K562 (cell line): ENCODE measurements at regions not wholly inside any gene's neighbourhood (a gene's known extent, or its start where the extent isn't known, plus 50 kb on each side); places are given as distances from the start of the nearest gene placed in this dataset.

Source experiments
- ATAC-seq: fragments of 200-7000 bp; cut with Tn5 transposase; 3 replicates; pipeline ENCODE4 v1.9.1; 2020; ENCODE audit warnings: moderate library complexity
- BruUV-seq: library from RNA; stranded (reverse); fragments of 400-500 nt; replicated peaks from 2 replicates; lab custom pipeline; 2021; lab: Mats Ljungman, UMichigan
- CTCF ChIA-PET: fragments of 300-600 bp; formaldehyde crosslinking; extraction: SDS; loops from one replicate; lab custom pipeline; 2021; ENCODE audit warnings: low intra/inter-chr PET ratio; lab: Yijun Ruan, JAX
- POLR2A ChIA-PET: fragments of 300-600, 350-650 bp; sonication (Branson Sonifier 250); formaldehyde crosslinking; extraction: SDS; loops from one replicate; lab custom pipeline; 2021; ENCODE audit warnings: antibody characterized with exemption, inconsistent platforms; lab: Yijun Ruan, JAX
- DNase-seq, 4 experiments: peaks; one replicate each; pipeline versions ENCODE4 v3.0.0 to v3.0.0-alpha.2; 2011 to 2018; ENCODE audit warnings: low spot score in 3 of 4, mixed read lengths in 3 of 4; ENCODE audit errors: extremely low read depth in 1 of 4
- FAIRE-seq: peaks from 2 replicates; lab custom pipeline; 2011; peaks lifted over from hg19 to GRCh38; lab: Jason Lieb, UNC
- H2AFZ ChIP-seq: 2 replicates; pipeline ENCODE4 v1.6.0; 2011; ENCODE audit warnings: low read depth, low read length, control low read depth, inconsistent platforms
- H3K27ac ChIP-seq: fragments of 200-600 bp; 3 replicates; pipeline ENCODE4 v1.8.0; 2011; ENCODE audit warnings: low read depth, mild to moderate bottlenecking, control low read depth, inconsistent platforms, low read length, moderate library complexity, mixed read lengths; ENCODE audit errors: extremely low read depth
- H3K27me3 ChIP-seq, 2 experiments: fragments of 300-600 bp in 1 of 2; 2 replicates in 1 of 2; 3 replicates in 1 of 2; pipeline versions ENCODE4 v1.6.0 to v1.8.0; 2011; ENCODE audit warnings: inconsistent platforms in 2 of 2, low read length in 2 of 2, mild to moderate bottlenecking in 1 of 2, mixed read lengths in 1 of 2, moderate library complexity in 1 of 2; ENCODE audit not compliant: control insufficient read depth in 2 of 2, insufficient read depth in 2 of 2
- H3K36me3 ChIP-seq: fragments of 300-600 bp; 3 replicates; pipeline ENCODE4 v1.8.0; 2011; ENCODE audit warnings: mild to moderate bottlenecking, low read length, inconsistent platforms; ENCODE audit not compliant: control insufficient read depth, insufficient read depth
- H3K4me1 ChIP-seq, 2 experiments: fragments of 200-600 bp in 1 of 2; replicated peaks in 1 of 2; 2 replicates in 1 of 2; 3 replicates in 1 of 2; pipeline versions ENCODE4 v1.5.1 to v1.8.0; 2011; ENCODE audit warnings: inconsistent platforms in 2 of 2, low read length in 2 of 2, mild to moderate bottlenecking in 1 of 2, mixed read lengths in 1 of 2, moderate library complexity in 1 of 2; ENCODE audit not compliant: control insufficient read depth in 2 of 2, insufficient read depth in 2 of 2
- H3K4me2 ChIP-seq: 2 replicates; pipeline ENCODE4 v1.6.1; 2011; ENCODE audit warnings: low read length, control low read depth, inconsistent platforms, mixed read lengths; ENCODE audit not compliant: insufficient read depth
- H3K4me3 ChIP-seq: fragments of 200-600 bp; sonication (generic), shearing (Covaris generic); 2 replicates; pipeline ENCODE4 v1.5.1; 2016; ENCODE audit warnings: control low read depth, inconsistent platforms
- H3K79me2 ChIP-seq: fragments of 200-600 bp; 3 replicates; pipeline ENCODE4 v1.8.0; 2011; ENCODE audit warnings: low read length, inconsistent platforms; ENCODE audit not compliant: control insufficient read depth, insufficient read depth
- H3K9ac ChIP-seq, 2 experiments: 2 replicates each; pipeline versions ENCODE4 v1.6.0 to v1.6.1; 2011; ENCODE audit warnings: low read depth in 2 of 2, low read length in 2 of 2, control low read depth in 1 of 2, inconsistent platforms in 1 of 2, mild to moderate bottlenecking in 1 of 2, mixed read lengths in 1 of 2; ENCODE audit not compliant: insufficient read depth in 1 of 2
- H3K9me1 ChIP-seq: one replicate; pipeline ENCODE4 v1.6.0; 2011; ENCODE audit warnings: inconsistent platforms, mild to moderate bottlenecking, low read length, moderate library complexity; ENCODE audit not compliant: control insufficient read depth, insufficient read depth
- H3K9me3 ChIP-seq: replicated peaks from 2 replicates; pipeline ENCODE4 v1.5.1; 2011; ENCODE audit warnings: low read depth, low read length, inconsistent platforms; ENCODE audit not compliant: control insufficient read depth, insufficient read depth
- H4K20me1 ChIP-seq: replicated peaks from 2 replicates; pipeline ENCODE4 v1.6.1; 2011; ENCODE audit warnings: low read length, inconsistent platforms, mixed read lengths; ENCODE audit not compliant: control insufficient read depth, insufficient read depth
- ATF4 ChIP-seq: fragments of 450-650 bp; formaldehyde crosslinking; IDR thresholded peaks from 2 replicates; pipeline ENCODE4 v1.4.0; 2022; ENCODE audit warnings: mild to moderate bottlenecking, moderate library complexity
- BRD9 ChIP-seq: fragments of 450-650 bp; IDR thresholded peaks from 2 replicates; pipeline ENCODE4 v1.6.1; 2018; ENCODE audit warnings: low read depth; ENCODE audit not compliant: partially characterized antibody
- CXXC5 ChIP-seq: fragments of 250-450 bp; sonication (Bioruptor Pico); IDR thresholded peaks from 2 replicates; pipeline ENCODE4 v1.8.0; 2022; ENCODE audit warnings: inconsistent platforms, mild to moderate bottlenecking, moderate library complexity
- E2F6 ChIP-seq, 2 experiments: IDR thresholded peaks; 2 replicates each; pipeline ENCODE4 v1.6.1; 2011; ENCODE audit warnings: borderline replicate concordance in 1 of 2, control low read depth in 1 of 2, low read depth in 1 of 2, low read length in 1 of 2, mild to moderate bottlenecking in 1 of 2, mixed read lengths in 1 of 2, moderate library complexity in 1 of 2; ENCODE audit not compliant: insufficient read depth in 1 of 2, insufficient read length in 1 of 2, poor library complexity in 1 of 2, severe bottlenecking in 1 of 2; ENCODE audit errors: extremely low read depth in 1 of 2
- RB1 ChIP-seq: fragments of 450-650 bp; IDR thresholded peaks from 2 replicates; pipeline ENCODE4 v1.6.1; 2017; ENCODE audit warnings: low read depth, mild to moderate bottlenecking
- RFX7 ChIP-seq: fragments of 250-450 bp; sonication (Bioruptor Pico); IDR thresholded peaks from 2 replicates; pipeline ENCODE4 v1.5.1; 2021; ENCODE audit warnings: mild to moderate bottlenecking
- ZEB2 ChIP-seq: fragments of 450-650 bp; IDR thresholded peaks from 2 replicates; pipeline ENCODE4 v1.6.1; 2016
- ZKSCAN8 ChIP-seq: fragments of 200-800 bp; sonication (Bioruptor generic); IDR thresholded peaks from 2 replicates; pipeline ENCODE4 v1.6.1; 2016; ENCODE audit warnings: missing genetic modification characterization, missing compliant biosample characterization
- WGBS: fragments of 100-300 bp; shearing (Covaris generic); methylation state at CpG from one replicate; pipeline ENCODE4 v1.1.6; 2016; ENCODE audit warnings: low coverage, mixed read lengths; ENCODE audit not compliant: insufficient coverage; ENCODE audit errors: missing lambda C conversion rate; 5-methylcytosine and 5-hydroxymethylcytosine counted together
- in situ Hi-C: fragments of 300-500 bp; cut with MboI; formaldehyde crosslinking; loops from 4 replicates; pipeline ENCODE4 v1.15.0; 2018; ENCODE audit warnings: inconsistent platforms, mixed read lengths
- intact Hi-C: fragments of 100-400 bp; cut with micrococcal nuclease; formaldehyde crosslinking; loops from 2 replicates; pipeline ENCODE4 v1.14.2; 2022

- TF ChIP-seq RFX7 (CRISPR knock-in tag), result no peak
- TF ChIP-seq ZKSCAN8 (CRISPR knock-in tag), result no peak
- TF ChIP-seq CXXC5 (CRISPR knock-in tag), result no peak
- no peak for TF ChIP-seq RB1
- no peak for TF ChIP-seq ZEB2
- TF ChIP-seq BRD9, result no peak
- TF ChIP-seq ATF4 (CRISPR knock-in tag), result no peak
- TF ChIP-seq E2F6 (IDR thresholded peaks at IDR 0.05; ENCODE audit: borderline replicate concordance in 1 of 2, extremely low read depth in 1 of 2, insufficient read depth in 1 of 2, insufficient read length in 1 of 2, low read depth in 1 of 2, low read length in 1 of 2, poor library complexity in 1 of 2, severe bottlenecking in 1 of 2), result no peak
- no peak overlapping the region for H3K4me3 ChIP-seq
- H3K36me3 ChIP-seq, result no peaks in the 10 kb centered on the region
- H3K9me3 ChIP-seq, result peaks cover 3% of the 10 kb centered on the region
- H3K79me2 ChIP-seq, result no peaks in the 10 kb centered on the region
- DNase-seq (no peak), FAIRE-seq (no peak), ATAC-seq (no peak)
- 0% methylated on average over 1 of the region's 1 CpG for WGBS
- H3K4me1 ChIP-seq, result no peaks in the 10 kb centered on the region
- no peak overlapping the region for H3K4me2 ChIP-seq
- BruUV-seq, result no TSS peak
- H3K27ac ChIP-seq, result no peak overlapping the region
- H3K9ac ChIP-seq, result no peak overlapping the region
- no peak overlapping the region for H2AFZ ChIP-seq
- in situ Hi-C loops (no loop called here), intact Hi-C loops (no loop called here)
- ChIA-PET POLR2A (no interaction called here), CTCF (no interaction called here)
- no peaks in the 10 kb centered on the region for H3K27me3 ChIP-seq
- H3K9me1 ChIP-seq, result no peaks in the 10 kb centered on the region
- no peaks in the 10 kb centered on the region for H4K20me1 ChIP-seq
Observed at GRCh38 chr18:39272230-39272629, 1706.6 kb upstream of the CELF4 start.
